Stimulated activated CD8-positive, alpha-beta memory T cell treated with anti-CD3 and anti-CD28 coated beads, Interleukin-4, amount 100 ng/mL, for 48 hours (primary cell): ENCODE measurements at regions not wholly inside any gene's neighbourhood (a gene's known extent, or its start where the extent isn't known, plus 50 kb on each side); places are given as distances from the start of the nearest gene placed in this dataset.
"Not testable (repeated sequence)": the region's sequence is repeated elsewhere in the genome, so short reads cannot be mapped to it uniquely, and the experiment has no call there.

Source experiments
- DNase-seq: peaks from one replicate; pipeline ENCODE4 v3.0.0-alpha.2; 2020

DNA sequence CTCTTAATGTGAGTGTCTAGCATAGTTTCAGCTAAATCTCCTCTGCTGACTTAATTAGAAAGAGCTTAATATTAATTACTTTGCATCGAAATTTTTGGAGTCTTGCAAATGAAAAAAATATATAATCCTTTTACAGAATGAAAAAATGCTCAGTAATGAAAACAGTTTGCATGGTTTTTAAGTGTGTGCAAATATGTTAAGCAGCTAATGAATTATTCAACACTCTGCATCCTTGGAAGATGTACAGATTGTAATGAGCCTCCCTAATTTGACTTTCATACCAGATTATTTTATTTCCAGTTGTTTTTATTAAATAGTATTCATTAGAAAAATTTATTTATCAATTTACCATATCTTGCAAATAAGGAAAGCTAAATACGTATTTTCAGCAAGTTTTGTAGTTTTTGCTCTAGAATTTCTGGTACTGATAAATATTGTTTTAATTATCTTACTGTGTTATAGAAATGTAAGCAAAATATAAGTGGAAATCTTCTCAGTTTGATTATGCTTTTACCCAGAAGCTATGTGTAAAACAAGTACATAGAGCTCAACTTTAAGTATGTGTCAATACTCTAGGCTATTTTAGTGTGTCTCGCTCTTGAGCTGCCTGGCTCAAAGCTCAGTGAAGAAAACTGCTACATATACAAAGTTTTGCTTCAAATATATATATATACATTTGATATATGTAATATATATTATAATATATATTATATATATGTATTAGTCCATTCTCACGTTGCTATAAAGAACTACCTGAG lies 714.9 kb upstream of the LUZP2 start:
- DNase-seq = no peak

GRCh38 chr11:23786974-23787373 lies 709.9 kb upstream of the LUZP2 start:
- DNase-seq = not testable (repeated sequence)

- DNase-seq = no peak
Observed at GRCh38 chr11:23789200-23789853, 707.5 kb upstream of the LUZP2 start.

DNA sequence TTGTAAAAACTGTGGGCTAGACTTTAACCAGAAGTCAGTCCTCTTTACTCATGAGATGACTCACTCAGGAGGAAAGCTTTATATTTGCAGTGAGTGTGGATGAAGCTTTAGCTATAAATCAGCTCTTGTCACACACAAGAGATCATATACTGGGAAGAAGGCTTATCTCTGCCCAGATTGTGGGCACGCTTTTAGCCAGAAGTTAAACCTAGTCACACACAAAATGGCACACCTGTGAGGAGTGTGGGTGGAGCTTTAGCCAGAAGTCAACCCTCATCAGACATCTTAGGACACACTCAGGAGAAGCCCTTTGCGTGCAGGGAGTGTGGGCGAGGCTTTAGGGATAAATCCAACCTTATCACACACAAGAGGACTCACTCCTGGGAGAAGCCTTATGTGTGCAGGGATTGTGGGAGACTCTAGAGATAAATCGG lies 706.9 kb upstream of the LUZP2 start:
- no peak for DNase-seq

DNA sequence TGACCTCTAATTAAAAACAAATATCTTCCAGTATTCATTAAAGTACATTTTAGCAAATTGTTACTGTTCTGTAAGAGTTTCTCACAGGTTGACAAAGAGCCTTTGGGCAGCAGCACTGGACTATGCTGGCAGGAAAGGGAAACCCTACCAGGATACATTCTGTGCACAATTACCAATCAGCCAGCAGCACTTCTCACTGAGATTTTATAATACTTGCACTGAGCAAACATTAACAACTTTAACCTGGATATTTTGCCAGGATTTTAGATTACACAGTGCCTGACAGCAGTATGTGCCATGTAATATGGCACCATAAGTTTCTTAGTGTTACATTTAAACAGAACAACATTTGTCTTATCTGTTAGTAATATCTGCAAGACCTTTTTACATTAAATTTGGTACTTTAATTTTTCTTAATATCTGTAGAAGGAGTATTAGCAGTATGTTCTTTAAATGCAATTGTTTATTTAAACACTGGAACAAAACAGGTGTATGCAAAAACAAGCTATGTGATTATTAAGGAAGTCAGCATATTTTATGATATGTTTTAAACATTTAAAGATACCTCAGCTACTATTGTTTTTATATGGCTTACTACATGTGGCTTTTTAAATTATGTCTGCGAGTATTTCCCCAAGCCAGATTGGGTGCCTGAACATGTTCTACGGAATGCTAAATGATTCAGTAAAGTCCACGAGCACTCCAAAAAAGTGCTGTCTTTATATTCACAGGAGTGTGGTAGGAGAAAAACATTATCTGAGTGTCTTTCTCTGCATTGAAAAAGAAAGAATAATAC lies 699.0 kb upstream of the LUZP2 start:
- no peak for DNase-seq

DNA sequence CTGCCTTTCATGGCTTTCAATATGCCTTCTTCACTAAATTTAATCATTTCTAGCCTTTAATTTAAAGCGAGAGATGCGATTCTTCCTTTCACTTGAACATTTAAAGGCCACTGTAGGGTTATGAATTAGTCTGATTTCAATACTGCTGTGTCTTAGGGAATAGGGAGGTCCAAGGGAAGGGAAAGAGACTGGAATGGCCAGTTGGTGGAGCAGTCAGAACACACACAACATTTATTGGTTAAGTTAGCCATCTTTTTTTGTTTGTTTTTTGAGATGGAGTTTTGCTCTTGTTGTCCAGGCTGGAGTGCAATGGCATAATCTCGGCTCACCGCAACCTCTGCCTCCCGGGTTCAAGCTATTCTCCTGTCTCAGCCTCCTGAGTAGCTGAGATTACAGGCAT lies 662.5 kb upstream of the LUZP2 start:
- DNase-seq = not testable (repeated sequence)

- DNase-seq = no peak
Observed at GRCh38 chr11:23836981-23837380, 659.9 kb upstream of the LUZP2 start.

DNA sequence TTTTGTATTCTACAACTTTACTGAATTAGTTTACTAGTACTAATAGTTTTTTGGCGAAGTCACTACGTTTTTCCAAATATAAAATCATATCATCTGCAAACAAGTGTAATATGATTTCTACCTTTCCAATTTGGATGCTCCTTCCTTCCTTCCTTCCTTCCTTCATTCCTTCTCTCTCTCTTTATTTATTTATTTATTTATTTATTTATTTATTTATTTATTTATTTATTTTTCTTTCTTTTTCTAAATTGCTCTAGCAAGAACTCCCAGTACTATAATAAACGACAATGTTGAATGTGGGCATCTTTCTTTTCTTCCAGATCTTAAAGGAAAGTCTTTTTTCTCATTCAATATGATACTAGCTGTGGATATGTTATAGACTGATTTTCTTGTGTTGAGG lies 656.0 kb upstream of the LUZP2 start:
- no peak for DNase-seq

GRCh38 chr11:23846902-23847422 lies 649.9 kb upstream of the LUZP2 start:
- no peak for DNase-seq

GRCh38 chr11:23851216-23851615 lies 645.6 kb upstream of the LUZP2 start:
- no peak for DNase-seq

DNA sequence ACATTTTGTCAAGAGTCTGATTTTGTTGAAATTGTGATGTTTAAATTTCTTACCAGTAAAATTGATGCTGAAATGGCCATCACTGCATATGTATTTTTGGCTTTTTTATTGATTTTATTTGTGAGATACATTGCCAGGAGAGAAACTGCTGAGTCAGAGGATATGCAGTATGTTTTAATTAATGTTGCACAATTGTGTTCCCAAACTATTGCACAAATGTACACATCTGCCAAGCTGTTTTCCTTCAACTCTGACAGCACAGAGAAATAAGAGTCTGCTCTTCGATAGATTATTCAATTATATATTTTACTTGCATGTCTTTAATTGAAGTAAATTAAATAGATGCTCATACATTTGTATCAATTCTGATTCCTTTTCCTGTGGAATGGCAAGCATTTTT lies 640.2 kb upstream of the LUZP2 start:
- DNase-seq = no peak

DNA sequence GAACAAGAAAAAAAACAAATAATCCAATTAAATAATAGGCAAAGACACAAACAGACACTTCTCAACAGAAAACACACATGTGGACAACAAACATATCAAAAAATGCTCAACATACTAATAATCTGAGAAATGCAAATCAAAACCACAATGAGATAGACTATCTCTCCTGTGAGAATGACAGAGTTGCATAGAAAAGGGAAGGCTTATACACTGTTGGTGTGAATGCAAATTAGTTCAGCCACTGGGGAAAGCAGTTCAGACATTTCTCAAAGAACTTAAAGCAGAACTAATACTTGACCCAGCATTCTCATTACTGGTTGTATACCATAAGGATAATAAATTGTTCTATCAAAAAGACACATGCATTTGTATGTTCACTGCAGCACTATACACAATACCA lies 637.8 kb upstream of the LUZP2 start:
- no peak for DNase-seq

GRCh38 chr11:23861615-23862014 lies 635.2 kb upstream of the LUZP2 start:
- no peak for DNase-seq

GRCh38 chr11:23865341-23865975 lies 631.4 kb upstream of the LUZP2 start:
- DNase-seq = no peak

DNA sequence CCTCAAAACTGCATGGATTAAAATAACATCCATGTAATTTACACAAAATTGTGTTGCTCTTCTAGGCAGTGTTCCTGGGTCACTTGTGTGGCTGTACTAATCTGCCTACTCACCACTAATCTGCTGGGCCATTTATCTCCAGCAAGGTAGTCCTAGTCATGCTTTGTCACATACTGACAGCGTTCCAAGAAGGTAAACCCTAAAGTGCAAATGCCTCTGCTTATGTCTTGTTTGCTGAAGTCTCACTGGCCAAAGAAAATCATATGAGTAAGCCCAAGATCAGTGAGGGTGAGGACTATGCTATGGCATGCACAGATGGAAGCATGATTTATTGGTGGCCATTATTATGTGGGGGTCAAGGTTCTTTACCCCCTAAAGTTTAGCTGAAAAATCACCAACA lies 630.2 kb upstream of the LUZP2 start:
- no peak for DNase-seq

- DNase-seq = no peak
Observed at GRCh38 chr11:23869671-23870070, 627.2 kb upstream of the LUZP2 start.

- no peak for DNase-seq
Observed at GRCh38 chr11:23873406-23873805, 623.4 kb upstream of the LUZP2 start.

GRCh38 chr11:23875176-23875850 lies 621.5 kb upstream of the LUZP2 start:
- no peak for DNase-seq

DNA sequence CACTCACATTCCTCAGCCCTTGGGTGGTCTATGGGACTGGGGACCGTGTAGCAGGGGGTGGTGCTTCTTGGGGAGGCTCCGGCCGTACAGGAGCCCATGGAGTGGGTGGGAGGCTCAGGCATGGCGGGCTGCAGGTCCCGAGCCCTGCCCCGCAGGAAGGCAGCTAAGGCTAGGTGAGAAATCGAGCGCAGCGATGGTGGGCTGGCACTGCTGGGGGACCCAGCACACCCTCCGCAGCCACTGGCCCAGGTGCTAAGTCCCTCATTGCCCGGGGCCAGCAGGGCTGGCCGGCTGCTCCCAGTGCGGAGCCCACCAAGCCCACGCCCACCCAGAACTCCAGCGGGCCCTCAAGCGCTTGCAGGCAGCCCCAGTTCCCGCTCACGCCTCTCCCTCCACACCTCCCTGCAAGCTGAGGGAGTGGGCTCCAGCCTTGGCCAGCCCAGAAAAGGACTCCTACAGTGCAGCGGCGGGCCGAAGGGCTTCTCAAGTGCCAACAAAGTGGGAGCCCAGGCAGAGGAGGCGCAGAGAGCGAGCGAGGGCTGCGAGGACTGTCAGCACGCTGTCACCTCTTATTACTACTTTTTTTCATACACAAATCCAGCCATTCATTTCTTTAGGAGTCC lies 613.3 kb upstream of the LUZP2 start:
- DNase-seq = not testable (repeated sequence)

DNA sequence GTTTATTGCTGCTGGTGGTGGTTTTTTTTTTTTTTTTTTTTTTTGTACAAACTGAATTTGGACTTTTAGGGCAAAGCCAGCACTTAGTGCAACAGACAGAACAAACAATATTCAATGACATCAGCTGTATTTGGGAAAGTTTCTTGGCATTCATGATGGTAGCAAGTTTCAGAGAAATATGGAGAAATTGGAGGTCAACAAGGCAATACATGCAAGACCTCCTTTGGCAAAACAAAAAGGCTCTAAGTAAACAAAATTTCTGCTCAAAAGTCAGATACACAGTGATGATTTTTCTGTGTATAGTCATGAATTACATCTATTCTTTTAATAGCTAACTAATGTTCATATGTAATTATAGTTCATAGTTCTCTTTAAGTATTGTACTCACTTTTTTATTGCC lies 612.5 kb upstream of the LUZP2 start:
- DNase-seq = no peak

DNA sequence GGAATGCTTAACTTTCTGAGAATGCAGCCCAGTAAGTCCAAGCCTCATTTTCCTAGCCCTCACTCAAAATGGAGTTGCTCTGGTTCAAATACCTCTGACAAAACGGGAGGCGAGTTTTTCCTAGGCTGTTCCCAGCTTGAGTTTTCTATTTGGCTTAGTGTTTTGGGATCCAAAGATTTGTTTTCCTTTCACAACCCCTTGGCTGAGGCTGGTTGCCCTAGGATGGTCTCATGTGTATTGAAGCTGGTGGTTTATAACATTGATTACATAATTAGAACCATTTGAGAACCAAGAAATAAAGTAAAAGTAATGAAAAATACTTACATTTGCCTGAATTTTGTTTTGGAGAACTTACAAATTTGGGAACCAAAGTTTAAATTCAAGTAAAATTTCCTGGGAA lies 611.1 kb upstream of the LUZP2 start:
- DNase-seq = no peak

DNA sequence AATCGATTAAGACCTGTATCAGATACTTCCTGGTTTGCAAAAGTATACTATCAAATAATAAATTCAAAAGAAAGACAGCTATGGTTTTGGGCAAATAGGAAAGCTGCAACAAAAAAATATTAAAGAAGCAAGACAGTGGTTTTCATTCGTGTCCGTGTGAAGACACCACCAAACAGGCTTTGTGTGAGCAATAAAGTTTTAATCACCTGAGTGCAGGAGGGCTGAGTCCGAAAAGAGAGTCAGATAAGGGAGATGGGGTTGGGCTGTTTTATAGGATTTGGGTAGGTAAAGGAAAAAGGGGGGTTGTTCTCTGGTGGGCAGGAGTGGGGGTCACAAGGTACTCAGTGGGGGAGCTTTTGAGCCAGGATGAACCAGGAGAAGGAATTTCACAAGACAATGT lies 609.7 kb upstream of the LUZP2 start:
- not testable (repeated sequence) for DNase-seq
